ENCODE measurements at regions not wholly inside any gene's neighbourhood (a gene's known extent, or its start where the extent isn't known, plus 50 kb on each side); places are given as distances from the start of the nearest gene placed in this dataset.

- POLR2A ChIA-PET, result no interaction called here
- CTCF ChIA-PET, result interaction anchor here (1.5 kb wide), 1 partner anchor 9 kb away, joined by 3 read pairs; no protein-coding TSS in a partner anchor
These were observed 442.5 kb upstream of the ZNF804A start for GRCh38 chr2:184155791-184156190.

More at GRCh38 chr2:184155791-184156190, 442.5 kb upstream of the ZNF804A start:
- H3K4me2 ChIP-seq (ENCODE audit: insufficient read depth, low read length), result no peak overlapping the region
- BruUV-seq (replicated peaks), result no TSS peak
- H2AFZ ChIP-seq (ENCODE audit: low read depth, low read length), result no peak overlapping the region
- intact Hi-C loops (cut with micrococcal nuclease) (no loop called here), dilution Hi-C loops (cut with MboI; ENCODE audit: extremely low pct_ligation_motif_present, low sequenced_read_pairs) (no loop called here)
- H3K9ac ChIP-seq (replicated peaks; ENCODE audit: extremely low read depth, insufficient read depth, low read length), result no peak overlapping the region
- H3K4me1 ChIP-seq (ENCODE audit: control insufficient read depth, extremely low read depth, insufficient read depth, low read length), result no peaks in the 10 kb centered on the region
- no peak overlapping the region for H3K4me3 ChIP-seq (replicated peaks in 1 of 3; ENCODE audit: insufficient read depth in 1 of 3, low read depth in 1 of 3, low read length in 3 of 3)
- no peaks in the 10 kb centered on the region for H4K20me1 ChIP-seq (replicated peaks; ENCODE audit: control insufficient read depth, extremely low read depth, insufficient read depth, low read length)
- H3K27ac ChIP-seq (ENCODE audit: insufficient read depth, low read depth, low read length), result no peak overlapping the region
- TF ChIP-seq MAX (IDR thresholded peaks at IDR 0.05; ENCODE audit: insufficient read depth, insufficient read length), result no peak
- TF ChIP-seq CTCF (IDR thresholded peaks at IDR 0.05; ENCODE audit: extremely low read depth in 1 of 2, insufficient read depth in 1 of 2, low read depth in 1 of 2, low read length in 2 of 2), result no peak
- TF ChIP-seq JUN (IDR thresholded peaks at IDR 0.05; ENCODE audit: borderline replicate concordance, insufficient read depth, insufficient read length, low read depth), result no peak
- no peak for TF ChIP-seq MYC (IDR thresholded peaks at IDR 0.05; ENCODE audit: low read depth, low read length)
- no peak for TF ChIP-seq GATA2 (IDR thresholded peaks at IDR 0.05; ENCODE audit: insufficient read depth, insufficient read length, low read depth, low read length)
- no peak for TF ChIP-seq POLR2AphosphoS5 (IDR thresholded peaks at IDR 0.05; ENCODE audit: insufficient read depth, low read depth, low read length)
- no peak for TF ChIP-seq EZH2 (IDR thresholded peaks at IDR 0.05; ENCODE audit: borderline replicate concordance, low read depth, low read length, severe bottlenecking)
- TF ChIP-seq POLR2A (IDR thresholded peaks at IDR 0.05; ENCODE audit: low read depth, low read length), result no peak
- no peak for TF ChIP-seq FOS (IDR thresholded peaks at IDR 0.05; ENCODE audit: borderline replicate concordance, insufficient read depth, low read length)
- no peaks in the 10 kb centered on the region for H3K79me2 ChIP-seq (ENCODE audit: control insufficient read depth, insufficient read depth, low read length)
- no peaks in the 10 kb centered on the region for H3K27me3 ChIP-seq (ENCODE audit: control insufficient read depth in 2 of 2, insufficient read depth in 2 of 2, low read length in 2 of 2)
- FAIRE-seq, result no peak
- H3K9me3 ChIP-seq (replicated peaks; ENCODE audit: control insufficient read depth, insufficient read depth, low read length), result no peaks in the 10 kb centered on the region
- no peaks in the 10 kb centered on the region for H3K9me1 ChIP-seq (replicated peaks; ENCODE audit: control insufficient read depth, extremely low read depth, insufficient read depth, low read length)
- H3K36me3 ChIP-seq (ENCODE audit: control insufficient read depth in 2 of 2, extremely low read depth in 1 of 2, insufficient read depth in 2 of 2, low read length in 2 of 2), result no peaks in the 10 kb centered on the region
- DNase-seq (ENCODE audit: low read depth, low spot score), result no peak

All from endothelial cell of umbilical vein (primary cell).